ENCODE measurements at regions not wholly inside any gene's neighbourhood (a gene's known extent, or its start where the extent isn't known, plus 50 kb on each side); places are given as distances from the start of the nearest gene placed in this dataset.

GRCh38 chr1:103266036-103266435 is 157.7 kb upstream of the COL11A1 start:
- TF ChIP-seq, protein P1, sequence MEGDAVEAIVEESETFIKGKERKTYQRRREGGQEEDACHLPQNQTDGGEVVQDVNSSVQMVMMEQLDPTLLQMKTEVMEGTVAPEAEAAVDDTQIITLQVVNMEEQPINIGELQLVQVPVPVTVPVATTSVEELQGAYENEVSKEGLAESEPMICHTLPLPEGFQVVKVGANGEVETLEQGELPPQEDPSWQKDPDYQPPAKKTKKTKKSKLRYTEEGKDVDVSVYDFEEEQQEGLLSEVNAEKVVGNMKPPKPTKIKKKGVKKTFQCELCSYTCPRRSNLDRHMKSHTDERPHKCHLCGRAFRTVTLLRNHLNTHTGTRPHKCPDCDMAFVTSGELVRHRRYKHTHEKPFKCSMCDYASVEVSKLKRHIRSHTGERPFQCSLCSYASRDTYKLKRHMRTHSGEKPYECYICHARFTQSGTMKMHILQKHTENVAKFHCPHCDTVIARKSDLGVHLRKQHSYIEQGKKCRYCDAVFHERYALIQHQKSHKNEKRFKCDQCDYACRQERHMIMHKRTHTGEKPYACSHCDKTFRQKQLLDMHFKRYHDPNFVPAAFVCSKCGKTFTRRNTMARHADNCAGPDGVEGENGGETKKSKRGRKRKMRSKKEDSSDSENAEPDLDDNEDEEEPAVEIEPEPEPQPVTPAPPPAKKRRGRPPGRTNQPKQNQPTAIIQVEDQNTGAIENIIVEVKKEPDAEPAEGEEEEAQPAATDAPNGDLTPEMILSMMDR (IDR thresholded peaks at IDR 0.05), result no peak
- no peak for TF ChIP-seq EZH2 (IDR thresholded peaks at IDR 0.05; ENCODE audit: borderline replicate concordance, insufficient read depth, low read depth, low read length, poor library complexity, severe bottlenecking)

Measured in B cell (primary cell).